22Rv1 (cell line): ENCODE measurements at regions not wholly inside any gene's neighbourhood (a gene's known extent, or its start where the extent isn't known, plus 50 kb on each side); places are given as distances from the start of the nearest gene placed in this dataset.

Experiments
- CTCF ChIP-seq: fragments of 450-650 bp; IDR thresholded peaks from 2 replicates; pipeline ENCODE4 v1.5.1; 2017; ENCODE audit warnings: mild to moderate bottlenecking
- ZFX ChIP-seq: fragments of 450-650 bp; IDR thresholded peaks from 2 replicates; pipeline ENCODE4 v1.6.1; 2017; ENCODE audit warnings: antibody characterized with exemption, borderline replicate concordance

- no peak for TF ChIP-seq CTCF
- TF ChIP-seq ZFX, result no peak
Measured at GRCh38 chr2:41326851-41327250, 721.0 kb upstream of the PKDCC start.
